HG02798 (cell line): ENCODE measurements at regions not wholly inside any gene's neighbourhood (a gene's known extent, or its start where the extent isn't known, plus 50 kb on each side); places are given as distances from the start of the nearest gene placed in this dataset.

Source experiments
- ATAC-seq: cut with Tn5 transposase; IDR thresholded peaks from one replicate; pipeline ENCODE4 v1.9.1; 2021; ENCODE audit warnings: mild to moderate bottlenecking; ENCODE audit not compliant: unreplicated experiment, poor library complexity

GRCh38 chr3:3633761-3634160 is 165.5 kb upstream of the LRRN1 start:
- ATAC-seq = no peak

GRCh38 chr3:3632449-3632848 is 166.8 kb upstream of the LRRN1 start:
- ATAC-seq = no peak

GRCh38 chr3:3631114-3631513 is 168.1 kb upstream of the LRRN1 start:
- ATAC-seq = no peak

GRCh38 chr3:3629911-3630310 is 169.3 kb upstream of the LRRN1 start:
- ATAC-seq = no peak

GRCh38 chr3:3628676-3629328 is 170.4 kb upstream of the LRRN1 start:
- ATAC-seq = peak; percentile 73

GRCh38 chr3:3627114-3627513 is 172.1 kb upstream of the LRRN1 start:
- ATAC-seq = peak; percentile 34

GRCh38 chr3:3625544-3626271 is 173.5 kb upstream of the LRRN1 start:
- no peak for ATAC-seq

- ATAC-seq = no peak
Measured at GRCh38 chr3:3619815-3620214, 179.4 kb upstream of the LRRN1 start.

- no peak for ATAC-seq
Measured at GRCh38 chr3:3618623-3619022, 180.6 kb upstream of the LRRN1 start.

GRCh38 chr3:3615533-3615932 is 183.7 kb upstream of the LRRN1 start:
- ATAC-seq = no peak

GRCh38 chr3:3610581-3611298 is 188.5 kb upstream of the LRRN1 start:
- ATAC-seq = no peak

- ATAC-seq = no peak
Measured at GRCh38 chr3:3606321-3606720, 192.9 kb upstream of the LRRN1 start.

GRCh38 chr3:3605226-3605625 is 194.0 kb upstream of the LRRN1 start:
- ATAC-seq = no peak

GRCh38 chr3:3603351-3603750 is 195.9 kb upstream of the LRRN1 start:
- ATAC-seq = no peak

GRCh38 chr3:3600665-3601340 is 198.4 kb upstream of the LRRN1 start:
- ATAC-seq = no peak

GRCh38 chr3:3599016-3599415 is 200.2 kb upstream of the LRRN1 start:
- ATAC-seq = no peak

- ATAC-seq = no peak
Measured at GRCh38 chr3:3594986-3595385, 204.2 kb upstream of the LRRN1 start.

- peak; percentile 95 for ATAC-seq
Measured at GRCh38 chr3:3589715-3590130, 209.5 kb upstream of the LRRN1 start.

GRCh38 chr3:3587647-3587972 is 211.6 kb upstream of the LRRN1 start:
- ATAC-seq = no peak

GRCh38 chr3:3586843-3587646 is 212.2 kb upstream of the LRRN1 start:
- no peak for ATAC-seq
